HG03439 (cell line): ENCODE measurements at regions not wholly inside any gene's neighbourhood (a gene's known extent, or its start where the extent isn't known, plus 50 kb on each side); places are given as distances from the start of the nearest gene placed in this dataset.
"Not testable (repeated sequence)": the region's sequence is repeated elsewhere in the genome, so short reads cannot be mapped to it uniquely, and the experiment has no call there.

ENCODE experiments used
- ATAC-seq: cut with Tn5 transposase; IDR thresholded peaks from one replicate; pipeline ENCODE4 v1.9.1; 2021; ENCODE audit warnings: mild to moderate bottlenecking, moderate library complexity; ENCODE audit not compliant: unreplicated experiment

GRCh38 chr4:175273995-175274753 lies 356.0 kb downstream of the ADAM29 start:
- no peak for ATAC-seq

GRCh38 chr4:175277816-175278215 lies 359.7 kb downstream of the ADAM29 start:
- ATAC-seq, result no peak

GRCh38 chr4:175280153-175280552 lies 362.0 kb downstream of the ADAM29 start:
- ATAC-seq, result no peak

GRCh38 chr4:175281894-175282293 lies 363.7 kb downstream of the ADAM29 start:
- ATAC-seq, result no peak

- ATAC-seq, result no peak
Observed at GRCh38 chr4:175282407-175282806, 364.2 kb downstream of the ADAM29 start.

GRCh38 chr4:175290401-175290800 lies 372.2 kb downstream of the ADAM29 start:
- no peak for ATAC-seq

GRCh38 chr4:175297965-175298565 lies 379.9 kb downstream of the ADAM29 start:
- ATAC-seq, result no peak

GRCh38 chr4:175306436-175306835 lies 388.3 kb downstream of the ADAM29 start:
- no peak for ATAC-seq

- no peak for ATAC-seq
Observed at GRCh38 chr4:175307326-175307725, 389.2 kb downstream of the ADAM29 start.

- no peak for ATAC-seq
Observed at GRCh38 chr4:175308236-175308635, 390.1 kb downstream of the ADAM29 start.

- no peak for ATAC-seq
Observed at GRCh38 chr4:175309041-175309440, 390.9 kb downstream of the ADAM29 start.

GRCh38 chr4:175325230-175325629 lies 407.1 kb downstream of the ADAM29 start:
- ATAC-seq, result no peak

- no peak for ATAC-seq
Observed at GRCh38 chr4:175326796-175327195, 408.6 kb downstream of the ADAM29 start.

- ATAC-seq, result no peak
Observed at GRCh38 chr4:175330236-175330635, 412.1 kb downstream of the ADAM29 start.

- no peak for ATAC-seq
Observed at GRCh38 chr4:175330652-175331051, 412.5 kb downstream of the ADAM29 start.

GRCh38 chr4:175335331-175335730 lies 417.2 kb downstream of the ADAM29 start:
- no peak for ATAC-seq

- ATAC-seq, result not testable (repeated sequence)
Observed at GRCh38 chr4:175336570-175336969, 418.4 kb downstream of the ADAM29 start.

- no peak for ATAC-seq
Observed at GRCh38 chr4:175339100-175339707, 421.0 kb downstream of the ADAM29 start.

GRCh38 chr4:175341203-175341755 lies 423.1 kb downstream of the ADAM29 start:
- ATAC-seq, result no peak

GRCh38 chr4:175346376-175346775 lies 428.2 kb downstream of the ADAM29 start:
- no peak for ATAC-seq

- no peak for ATAC-seq
Observed at GRCh38 chr4:175350246-175350645, 432.1 kb downstream of the ADAM29 start.

GRCh38 chr4:175351473-175351872 lies 433.3 kb downstream of the ADAM29 start:
- ATAC-seq, result no peak
